Hippocampal formation (tissue), 2 donors: ENCODE measurements at regions not wholly inside any gene's neighbourhood (a gene's known extent, or its start where the extent isn't known, plus 50 kb on each side); places are given as distances from the start of the nearest gene placed in this dataset.
"Not testable (repeated sequence)": the region's sequence is repeated elsewhere in the genome, so short reads cannot be mapped to it uniquely, and the experiment has no call there.

Source experiments
- DNase-seq, 2 donors: peaks; one replicate each; lab custom pipeline; 2025; lab: John Stamatoyannopoulos, UW

DNA sequence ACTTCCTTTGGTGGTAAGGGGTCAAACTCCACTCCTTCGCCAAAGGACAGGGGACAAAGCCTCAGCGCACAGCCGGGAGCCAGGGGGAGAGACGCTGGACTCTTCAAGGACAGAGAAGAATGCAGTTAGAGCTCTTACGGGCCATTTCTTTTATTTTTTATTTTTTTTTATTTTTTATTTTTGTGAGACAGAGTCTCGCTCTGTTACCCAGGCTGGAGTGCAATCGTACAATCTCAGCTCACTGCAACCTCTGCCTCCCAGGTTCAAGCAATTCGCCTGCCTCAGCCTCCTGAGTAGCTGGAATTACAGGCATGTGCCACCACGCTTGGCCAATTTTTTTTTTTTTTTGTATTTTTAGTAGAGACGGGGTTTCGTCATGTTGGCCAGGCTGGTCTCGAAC lies 93.2 kb upstream of the RPH3AL start, which contains the start of gene RFLNB:
Gene RFLNB (minus strand): TSS at position 101 of the 400 bp plus-strand sequence.
- not testable (repeated sequence) for DNase-seq

- DNase-seq: no peak
Measured at GRCh38 chr17:444879-445454, 92.4 kb upstream of the RPH3AL start.

- no peak for DNase-seq
Measured at GRCh38 chr17:443109-443508, 90.5 kb upstream of the RPH3AL start.

- DNase-seq: no peak
Measured at GRCh38 chr17:441155-441950, 88.7 kb upstream of the RPH3AL start.

DNA sequence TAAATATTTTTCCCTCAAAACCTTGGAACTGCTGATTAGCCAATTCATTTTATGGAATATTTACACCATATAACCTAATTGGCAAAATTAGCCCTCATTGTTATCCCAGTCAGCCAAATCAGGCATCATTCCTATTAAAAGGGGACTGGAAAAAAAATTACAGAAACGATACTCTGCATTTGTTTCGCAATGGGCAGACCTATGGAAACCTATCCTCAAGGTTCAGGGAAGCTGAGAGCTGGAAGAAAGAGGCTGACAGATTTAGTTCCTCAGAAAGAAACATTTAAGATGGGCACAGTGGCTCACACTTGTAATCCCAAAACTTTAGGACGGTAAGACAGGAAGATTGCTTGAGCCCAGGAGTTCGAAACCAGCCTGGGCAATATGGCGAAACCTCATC lies 85.6 kb upstream of the RPH3AL start:
- no peak for DNase-seq

DNA sequence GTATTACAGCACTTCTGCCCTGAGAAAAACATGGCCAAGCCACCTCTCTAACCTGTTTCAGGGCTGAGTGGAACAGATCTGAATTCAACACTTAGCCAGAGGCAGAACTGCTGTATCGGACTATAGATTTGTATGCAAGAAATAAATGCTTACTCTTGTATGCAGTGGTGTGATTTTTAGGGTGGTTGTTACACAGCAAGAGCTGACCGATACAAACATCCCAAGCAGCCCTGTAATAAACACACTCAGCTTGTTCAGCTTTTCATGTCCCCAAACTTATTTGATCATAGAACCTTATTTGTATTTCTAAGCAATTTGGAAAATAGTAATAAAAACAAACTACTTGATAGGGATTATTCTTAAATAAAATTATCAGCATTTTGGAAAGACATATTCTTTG lies 84.9 kb upstream of the RPH3AL start:
- no peak for DNase-seq

DNA sequence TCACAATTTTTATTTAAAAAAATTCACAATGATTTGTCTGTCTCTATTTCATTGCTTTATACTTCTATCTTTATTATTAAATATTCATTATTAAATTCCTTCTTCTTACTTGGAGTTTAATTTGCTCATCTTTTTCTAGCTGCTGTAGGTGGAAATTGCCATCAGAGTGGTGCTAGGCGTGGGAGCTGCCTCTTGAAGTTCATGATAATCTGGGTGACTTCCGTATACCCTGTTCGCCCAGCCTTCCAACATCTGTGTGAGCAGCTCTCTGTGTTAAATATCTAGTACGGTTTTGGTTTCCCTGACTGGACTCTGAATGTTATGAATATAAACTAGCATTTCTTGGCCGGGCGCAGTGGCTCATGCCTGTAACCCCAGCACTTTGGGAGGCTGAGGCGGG lies 84.0 kb upstream of the RPH3AL start:
- no peak for DNase-seq

DNA sequence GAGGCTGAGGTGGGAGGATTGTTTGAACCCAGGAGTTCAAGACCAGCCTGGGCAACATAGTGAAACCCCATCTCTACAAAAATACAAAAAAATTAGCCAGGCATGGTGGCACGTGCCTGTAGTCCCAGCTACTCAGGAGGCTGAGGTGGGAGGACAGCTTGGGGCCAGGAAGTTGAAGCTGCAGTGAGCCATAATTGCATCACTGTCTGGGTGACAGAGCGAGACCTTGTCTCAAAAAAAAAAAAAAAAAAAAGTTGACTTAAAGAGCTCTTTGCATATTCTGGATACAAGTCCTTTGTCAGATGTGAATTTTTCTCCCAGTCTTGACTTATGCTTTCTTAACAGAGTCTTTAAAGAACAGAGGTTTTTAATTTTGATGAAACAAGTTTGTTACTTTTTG lies 79.9 kb upstream of the RPH3AL start:
- not testable (repeated sequence) for DNase-seq

DNA sequence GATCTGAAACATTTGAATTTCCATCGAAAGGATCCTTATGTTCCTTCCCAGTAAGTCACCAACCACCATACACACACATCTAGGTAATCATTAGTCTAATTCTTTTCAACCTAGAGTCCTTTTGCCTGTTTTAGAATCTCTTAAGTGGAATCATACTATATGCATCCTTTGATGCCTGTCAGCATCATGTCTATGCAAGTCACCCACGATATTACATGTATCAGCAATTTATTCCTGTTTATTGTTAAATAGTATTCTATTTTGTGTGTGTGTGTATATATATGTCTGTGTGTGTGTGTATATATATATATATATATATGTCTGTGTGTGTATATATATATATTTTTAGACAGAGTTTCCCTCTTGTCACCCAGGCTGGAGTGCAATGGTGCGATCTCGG lies 78.9 kb upstream of the RPH3AL start:
- DNase-seq: no peak

GRCh38 chr17:429589-429988 lies 77.0 kb upstream of the RPH3AL start:
- DNase-seq: no peak

DNA sequence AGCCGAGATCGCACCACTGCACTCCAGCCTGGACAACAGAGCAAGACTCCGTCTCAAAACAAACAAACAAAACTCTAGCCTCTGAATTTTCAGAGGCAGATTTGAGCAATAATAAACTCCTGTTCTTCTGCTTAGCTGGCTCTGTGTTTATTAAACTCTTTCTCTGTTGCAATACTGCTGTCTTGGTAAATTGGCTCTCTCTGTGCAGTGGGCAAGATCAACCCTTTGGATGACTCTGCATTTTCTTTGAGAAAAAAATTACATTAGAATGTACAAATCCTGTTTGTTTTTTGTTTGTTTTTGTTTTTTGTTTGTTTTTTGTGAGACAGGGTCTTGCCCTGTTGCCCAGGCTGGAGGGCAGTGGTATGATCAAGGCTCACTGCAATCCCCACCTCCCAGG lies 75.8 kb upstream of the RPH3AL start:
- DNase-seq: no peak

DNA sequence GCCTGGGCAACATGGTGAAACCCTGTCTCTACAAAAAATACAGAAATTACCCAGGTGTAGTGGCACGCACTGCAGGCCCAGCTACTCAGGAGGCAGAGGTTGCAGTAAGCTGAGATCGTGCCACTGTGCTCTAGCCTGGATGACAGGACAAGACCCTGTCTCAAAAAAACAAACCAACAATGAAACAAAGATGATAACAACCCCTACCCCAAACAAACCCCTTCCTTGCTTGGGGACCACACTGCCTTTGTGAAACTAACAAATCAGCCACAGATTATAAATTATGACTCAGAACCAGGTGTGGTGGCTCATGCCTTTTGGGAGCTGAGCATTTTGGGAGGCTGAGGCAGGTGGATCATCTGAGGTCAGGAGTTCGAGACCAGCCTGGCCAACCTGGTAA lies 75.3 kb upstream of the RPH3AL start:
- no peak for DNase-seq

DNA sequence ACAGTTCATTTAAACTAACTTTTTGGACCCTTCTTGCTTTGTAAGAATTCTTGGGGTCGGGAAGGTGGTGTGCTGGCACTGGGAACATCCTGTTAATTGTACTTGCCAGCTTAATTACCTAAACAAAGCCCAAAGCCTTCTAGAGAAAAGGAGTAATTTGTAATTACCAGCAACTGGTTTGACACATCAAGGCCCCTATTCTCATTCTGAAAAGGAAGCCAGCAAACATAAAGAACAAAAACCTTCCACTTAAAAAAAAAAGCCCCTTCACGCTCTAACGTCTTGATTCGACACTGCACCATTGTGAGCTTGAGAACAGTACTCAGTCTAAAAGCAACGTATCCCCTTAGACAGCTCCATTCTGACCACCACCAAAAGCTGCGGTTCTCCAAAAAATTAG lies 74.7 kb upstream of the RPH3AL start:
- no peak for DNase-seq

GRCh38 chr17:422196-422930 lies 69.8 kb upstream of the RPH3AL start:
- no peak for DNase-seq

DNA sequence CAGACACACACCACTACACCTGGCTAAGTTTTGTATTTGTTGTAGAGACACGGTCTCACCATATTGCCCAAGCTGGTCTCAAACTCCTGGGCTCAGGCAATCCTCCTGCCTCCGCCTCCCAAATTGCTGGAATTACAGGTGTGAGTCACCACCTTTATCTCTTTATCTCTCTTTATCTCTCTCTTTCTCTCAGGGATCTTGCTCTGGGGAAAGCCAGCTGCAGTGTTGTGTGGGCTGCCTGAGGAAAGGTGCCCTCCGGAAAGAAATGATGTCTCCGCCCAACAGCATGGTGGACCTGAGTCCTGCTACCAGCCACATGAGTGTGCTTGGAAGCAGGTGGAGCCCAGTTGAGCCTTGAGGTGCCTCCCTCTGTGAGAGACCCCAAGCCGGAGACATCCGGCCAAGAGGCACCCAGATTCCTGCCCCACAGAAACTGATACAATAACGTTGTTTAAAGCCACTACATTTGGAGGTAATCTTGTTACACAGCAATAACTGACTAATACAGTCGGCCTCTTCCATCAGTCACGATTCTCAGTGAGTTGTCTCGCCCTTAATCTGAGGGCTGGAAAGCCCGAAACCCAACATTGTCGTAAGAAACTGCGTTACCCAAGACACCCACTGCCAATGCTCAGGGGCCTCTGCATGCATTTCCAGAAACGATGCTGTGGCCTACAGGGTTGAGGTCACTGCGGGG lies 68.0 kb upstream of the RPH3AL start:
- DNase-seq: no peak

- no peak for DNase-seq
Measured at GRCh38 chr17:419073-419735, 66.6 kb upstream of the RPH3AL start.

DNA sequence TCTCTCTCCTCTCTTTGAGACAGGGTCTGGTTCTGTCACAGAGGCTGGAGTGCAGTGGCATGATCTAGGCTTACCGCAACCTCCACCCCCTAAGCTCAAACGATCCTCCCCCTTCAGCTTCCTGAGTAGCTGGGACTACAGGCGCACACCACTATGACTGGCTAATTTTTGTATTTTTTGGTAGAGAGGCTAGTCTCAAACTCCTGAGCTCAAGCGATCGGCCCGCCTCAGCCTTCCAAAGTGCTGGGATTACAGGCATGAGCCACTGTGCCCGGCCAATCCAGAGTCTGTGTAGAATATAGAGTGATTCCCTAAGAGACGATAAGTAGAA lies 65.8 kb upstream of the RPH3AL start:
- DNase-seq: no peak

DNA sequence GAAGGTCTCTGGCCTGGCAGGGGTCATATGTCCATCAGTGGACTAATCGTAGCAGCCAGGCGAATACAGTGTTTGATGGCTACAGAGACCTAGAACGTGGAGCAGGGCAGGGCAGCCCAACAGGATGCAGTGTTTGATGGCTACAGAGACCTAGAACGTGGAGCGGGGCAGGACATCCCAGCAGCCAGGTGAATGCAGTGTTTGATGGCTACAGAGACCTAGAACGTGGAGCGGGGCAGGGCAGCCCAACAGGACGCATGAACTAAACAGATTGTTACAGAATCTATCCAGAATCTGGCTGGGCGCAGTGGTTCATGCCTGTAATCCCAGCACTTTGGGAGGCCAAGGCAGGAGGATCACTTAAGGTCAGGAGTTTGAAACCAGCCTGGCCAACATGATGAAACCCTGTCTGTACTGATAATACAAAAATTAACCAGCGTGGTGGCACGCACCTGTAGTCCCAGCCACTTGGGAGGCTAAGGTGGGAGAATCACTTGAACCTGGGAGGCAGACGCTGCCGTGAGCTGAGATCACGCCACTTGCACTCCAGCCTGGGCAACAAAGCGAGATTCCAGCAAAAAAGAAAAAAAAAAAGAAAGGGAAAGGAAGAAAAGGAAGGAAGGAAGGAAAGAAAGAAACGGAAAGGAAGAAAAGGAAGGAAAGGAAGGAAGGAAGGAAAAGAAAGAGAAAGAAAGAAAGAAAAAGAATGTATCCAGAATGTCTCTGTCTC lies 65.2 kb upstream of the RPH3AL start:
- no peak for DNase-seq

DNA sequence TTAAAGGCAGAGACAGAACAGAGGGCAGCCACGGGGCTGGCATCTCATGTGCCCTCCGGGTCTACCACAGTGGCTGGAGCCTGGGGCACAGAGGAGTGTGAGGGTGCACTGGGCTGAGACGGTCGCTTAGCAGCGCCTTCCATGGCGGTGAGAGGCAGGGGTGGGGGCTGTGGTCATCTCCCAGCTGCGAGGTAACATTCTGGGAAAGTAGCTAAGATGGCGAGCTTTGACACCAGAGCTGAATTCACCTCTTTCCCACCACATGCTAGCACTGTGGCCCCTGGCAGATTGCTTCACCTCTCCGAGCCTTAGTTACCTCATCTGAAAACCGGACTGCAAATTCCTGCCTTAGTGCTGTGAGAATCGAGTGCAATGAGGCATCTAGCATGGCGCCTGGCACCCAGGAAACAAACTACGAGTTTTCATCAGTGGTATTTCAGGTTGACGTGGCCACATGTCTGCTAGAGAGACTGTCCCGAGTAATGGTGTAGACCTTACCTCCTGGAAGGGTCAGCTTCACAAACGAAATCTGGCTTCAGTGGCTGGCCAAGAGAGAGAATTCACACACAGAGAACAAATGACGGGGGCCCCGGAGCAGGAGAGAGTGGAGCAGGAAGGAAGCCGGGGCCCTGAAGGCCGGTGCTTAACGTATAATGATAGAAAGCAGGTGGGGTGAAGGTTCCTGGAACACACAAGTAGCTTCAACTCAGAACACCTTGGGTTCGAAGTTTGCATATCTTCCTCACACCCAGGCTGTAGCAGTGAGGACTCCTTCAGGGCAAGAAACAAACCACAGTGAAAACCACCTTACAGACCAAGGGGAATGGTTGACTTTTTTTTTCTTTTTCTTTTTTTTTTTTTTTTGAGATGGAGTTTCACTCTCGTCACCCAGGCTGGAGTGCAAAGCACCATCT lies 63.9 kb upstream of the RPH3AL start:
- no peak for DNase-seq

DNA sequence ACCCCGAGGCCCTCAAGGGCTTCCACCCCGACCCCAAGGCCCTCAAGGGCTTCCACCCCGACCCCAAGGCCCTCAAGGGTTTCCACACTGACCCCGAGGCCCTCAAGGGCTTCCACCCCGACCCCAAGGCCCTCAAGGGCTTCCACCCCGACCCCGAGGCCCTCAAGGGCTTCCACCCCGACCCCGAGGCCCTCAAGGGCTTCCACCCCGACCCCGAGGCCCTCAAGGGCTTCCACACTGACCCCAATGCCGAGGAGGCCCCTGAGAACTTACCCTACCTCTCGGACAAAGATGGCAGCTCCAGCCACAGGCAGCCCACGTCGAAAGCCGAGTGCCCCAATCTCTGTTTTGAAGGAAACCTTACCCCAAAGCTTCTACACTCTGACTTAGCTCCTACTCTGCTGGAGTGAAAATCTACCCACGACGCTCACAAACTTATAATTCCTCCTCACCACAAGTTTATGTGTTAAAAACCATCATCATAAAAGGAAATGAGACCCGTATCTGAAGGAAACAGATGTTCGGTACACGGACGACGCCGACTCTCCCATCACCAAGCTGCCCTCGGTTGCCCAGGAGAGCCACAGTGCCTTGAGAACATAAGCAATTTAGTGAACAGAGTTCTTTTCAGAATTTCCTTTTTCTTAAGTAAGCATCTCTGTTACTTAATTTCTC lies 61.2 kb upstream of the RPH3AL start:
- no peak for DNase-seq
